NCI-H2171 treated with DMSO at 0.1 percent for 48 hours (cell line): ENCODE measurements at regions not wholly inside any gene's neighbourhood (a gene's known extent, or its start where the extent isn't known, plus 50 kb on each side); places are given as distances from the start of the nearest gene placed in this dataset.
"Not testable (repeated sequence)": the region's sequence is repeated elsewhere in the genome, so short reads cannot be mapped to it uniquely, and the experiment has no call there.

Source experiments
- DNase-seq: peaks from one replicate; lab custom pipeline; 2025; lab: John Stamatoyannopoulos, UW

DNA sequence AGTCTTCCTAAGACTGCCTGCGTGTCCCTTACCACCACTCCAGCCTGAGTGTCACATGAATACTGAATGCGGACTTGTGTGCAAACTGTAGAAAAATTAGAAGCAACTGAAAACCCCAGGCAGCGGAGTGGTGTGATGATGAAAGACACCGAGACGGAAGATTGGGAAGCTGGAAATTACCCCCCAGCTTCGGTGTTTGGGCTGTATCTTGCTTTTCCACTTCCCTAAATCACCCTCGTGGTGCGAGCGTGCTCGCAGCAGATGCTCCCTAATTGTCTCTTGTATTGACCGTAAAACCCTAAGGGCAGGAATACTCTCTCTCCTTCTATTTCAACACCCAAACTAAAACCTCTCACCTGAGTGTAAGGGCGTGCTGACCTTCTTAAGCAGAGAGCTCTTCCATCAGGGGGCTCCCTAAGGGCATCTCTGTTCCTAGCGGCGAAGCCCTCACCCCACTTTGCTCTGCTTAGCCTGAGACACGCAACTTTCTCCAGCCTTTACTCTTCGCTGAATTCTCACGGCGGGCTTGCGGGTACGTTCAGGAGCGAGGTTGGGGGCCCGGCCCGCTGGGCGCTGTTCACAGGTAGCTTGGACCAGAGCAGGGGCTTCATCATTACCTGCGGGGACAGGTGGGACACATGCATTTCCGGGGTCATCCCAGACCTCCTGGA lies 62.4 kb downstream of the CRYBB2 start:
- no peak for DNase-seq

DNA sequence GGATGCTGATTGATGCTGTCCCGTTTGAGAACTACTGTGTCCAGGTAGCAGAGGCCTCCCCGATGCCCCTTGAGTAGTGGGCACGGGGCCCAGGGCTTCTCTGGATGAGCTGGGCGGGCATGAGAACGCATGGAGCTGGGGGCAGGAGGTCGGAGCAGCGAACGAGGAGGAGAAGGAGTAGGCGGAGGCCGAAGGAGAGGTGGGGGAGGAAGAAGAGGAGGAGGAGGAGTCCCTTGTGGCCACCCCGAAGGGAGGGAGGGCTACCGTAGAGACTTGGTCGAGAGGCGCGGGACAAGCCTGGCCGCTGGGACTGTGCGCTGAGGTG lies 62.9 kb downstream of the CRYBB2 start:
- DNase-seq, result no peak

DNA sequence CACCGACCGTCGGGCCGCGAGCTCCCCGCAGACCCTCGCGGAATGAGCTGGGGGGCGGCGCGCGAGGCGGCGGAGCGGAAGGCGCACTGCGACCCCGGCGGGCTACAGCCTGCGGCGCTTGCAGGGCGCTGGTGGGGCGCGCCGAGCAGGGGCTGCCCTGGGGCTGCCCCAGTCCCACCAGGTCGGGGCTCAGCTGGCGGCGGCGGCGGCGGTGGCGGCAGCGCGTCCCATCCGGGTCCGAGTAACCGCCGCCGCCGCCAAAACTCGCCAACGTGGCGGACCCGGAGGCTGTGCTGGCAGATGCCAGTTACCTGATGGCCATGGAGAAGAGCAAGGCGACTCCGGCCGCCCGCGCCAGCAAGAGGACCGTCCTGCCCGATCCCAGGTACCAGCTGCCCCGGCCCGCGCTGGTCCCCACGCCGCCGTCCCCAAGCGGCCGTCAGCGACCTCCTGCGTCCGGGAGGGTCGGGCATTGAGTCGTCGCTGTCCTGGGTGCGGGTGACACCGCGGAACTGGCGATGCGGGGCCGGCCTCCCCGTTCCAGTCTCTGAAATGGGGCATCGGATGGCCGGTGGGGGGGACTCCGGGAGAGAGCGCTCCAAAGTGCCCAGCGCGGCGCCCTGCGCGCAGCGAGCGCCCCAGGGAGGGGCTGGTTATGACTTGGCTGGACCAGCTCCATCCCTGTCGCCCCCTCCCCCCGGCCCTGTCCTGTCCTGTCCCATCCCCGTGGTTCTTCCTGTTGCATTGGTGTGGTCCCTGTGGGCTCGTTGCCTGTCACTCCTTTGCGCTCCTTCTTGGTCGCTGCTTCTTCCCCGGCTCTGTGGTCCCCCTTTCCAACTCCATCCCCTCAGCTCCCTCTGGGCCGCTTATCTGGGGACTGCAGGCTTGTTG lies 63.5 kb downstream of the CRYBB2 start:
- peak; percentile 7 for DNase-seq

DNA sequence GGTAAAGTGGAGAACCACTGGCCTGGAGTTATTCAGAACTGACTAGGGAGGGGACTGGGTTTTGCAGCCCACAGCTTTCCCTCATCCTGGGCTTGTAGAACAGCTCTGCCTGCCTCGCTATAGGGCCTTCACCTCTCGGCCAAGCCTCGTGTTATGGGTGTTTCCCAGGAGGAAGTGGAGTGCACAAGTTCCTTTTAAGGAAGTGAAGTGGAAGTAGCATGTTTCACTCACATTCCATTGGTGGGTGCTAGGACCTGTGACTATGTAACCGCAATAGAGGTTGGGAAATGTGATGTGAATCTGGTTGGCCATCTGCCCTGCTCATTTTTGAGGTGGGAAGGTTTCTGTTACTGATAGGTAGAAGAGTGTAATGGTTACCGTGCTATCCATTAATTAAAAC lies 69.0 kb downstream of the CRYBB2 start:
- DNase-seq, result not testable (repeated sequence)

DNA sequence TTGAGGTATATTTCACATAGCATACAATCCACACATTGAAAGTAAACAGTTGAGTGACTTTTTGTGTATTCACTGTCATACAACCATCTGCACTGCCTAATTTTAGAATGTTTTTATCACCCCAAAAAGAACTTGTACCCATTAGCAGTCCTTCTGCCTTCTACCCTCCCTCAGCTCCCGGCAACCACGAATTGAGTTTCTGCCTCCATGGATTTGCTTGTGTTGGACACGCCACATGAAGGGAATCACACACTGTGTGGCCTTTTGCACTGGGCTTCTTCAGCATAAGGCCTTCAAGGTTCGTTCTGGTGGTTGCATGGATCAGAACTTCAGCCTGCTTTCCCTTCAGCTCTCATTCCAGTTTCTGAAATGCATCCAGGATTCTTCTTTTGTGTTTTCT lies 82.5 kb downstream of the CRYBB2 start:
- not testable (repeated sequence) for DNase-seq

DNA sequence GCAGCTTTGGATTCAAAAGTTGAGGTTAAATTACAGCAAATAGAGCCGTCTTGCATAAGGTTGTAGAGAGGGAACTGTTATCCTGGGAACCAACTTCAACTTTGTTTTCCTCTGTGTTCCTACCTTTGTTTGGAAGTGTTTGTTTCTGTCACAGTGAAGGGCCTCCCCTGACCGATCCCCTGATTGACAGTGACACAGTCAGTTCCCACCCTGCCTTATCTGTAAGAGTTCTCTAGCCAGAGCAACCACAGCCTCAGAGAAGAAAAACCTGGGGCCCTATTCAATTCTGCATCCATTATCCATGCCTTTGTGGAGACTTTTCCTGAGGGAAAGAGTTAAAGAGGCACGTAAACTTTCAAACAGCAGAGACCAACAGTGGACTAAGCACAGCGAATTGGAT lies 90.1 kb downstream of the CRYBB2 start:
- DNase-seq, result not testable (repeated sequence)

DNA sequence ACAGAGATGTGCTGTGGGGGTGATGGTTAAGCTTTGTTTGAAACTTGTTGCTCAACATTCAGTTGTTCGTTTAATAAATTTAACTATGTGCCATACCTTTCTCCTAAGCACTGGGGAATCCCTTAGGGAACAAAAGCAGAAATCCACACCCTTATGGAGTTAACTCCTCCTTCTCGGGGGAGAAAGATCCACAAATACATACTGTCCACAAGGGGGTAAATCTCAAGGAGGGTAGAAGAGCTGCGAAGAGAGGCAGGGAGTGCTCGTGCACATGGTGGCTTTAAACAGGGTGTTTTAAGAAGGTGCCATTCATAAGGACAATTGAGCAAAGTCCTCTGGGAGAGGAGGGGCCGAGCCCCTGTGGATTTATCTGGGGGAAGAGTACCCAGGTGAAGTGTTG lies 92.5 kb downstream of the CRYBB2 start:
- not testable (repeated sequence) for DNase-seq

DNA sequence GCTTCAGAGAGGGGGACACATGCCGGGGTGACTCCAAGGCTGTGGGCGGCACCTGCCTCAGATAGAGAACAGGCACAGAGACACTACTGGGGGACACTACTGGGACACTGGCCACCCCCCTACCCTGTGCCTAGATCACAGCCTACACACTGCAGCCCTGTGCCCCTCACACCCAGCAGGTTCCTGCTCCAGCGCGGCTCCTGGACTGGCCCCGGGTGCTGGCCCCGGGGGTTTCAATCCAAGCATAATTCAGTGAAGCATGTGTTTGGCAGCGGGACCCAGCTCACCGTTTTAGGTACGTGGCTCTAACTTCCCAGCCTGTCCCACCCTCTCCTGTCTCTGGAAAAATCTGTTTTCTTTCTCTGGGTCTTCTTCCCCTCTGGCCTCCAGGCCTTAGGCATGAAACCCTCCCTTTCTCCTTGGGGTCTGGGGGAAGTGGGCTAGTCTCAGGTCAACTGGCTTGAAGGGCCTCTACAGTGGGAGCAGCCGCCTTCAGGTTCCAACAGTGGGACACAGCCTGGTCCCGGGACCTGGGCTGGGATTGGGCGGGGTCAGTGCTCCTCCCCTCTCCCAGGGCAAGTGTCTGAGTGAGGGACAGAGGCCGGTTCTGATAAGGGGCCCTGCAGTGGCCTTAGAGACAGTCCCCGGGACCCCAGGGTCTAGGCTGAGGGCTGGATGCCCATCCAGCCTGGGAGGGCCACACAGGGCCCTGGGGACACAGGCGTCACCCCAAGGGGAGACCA lies 98.8 kb downstream of the CRYBB2 start:
- DNase-seq, result no peak

DNA sequence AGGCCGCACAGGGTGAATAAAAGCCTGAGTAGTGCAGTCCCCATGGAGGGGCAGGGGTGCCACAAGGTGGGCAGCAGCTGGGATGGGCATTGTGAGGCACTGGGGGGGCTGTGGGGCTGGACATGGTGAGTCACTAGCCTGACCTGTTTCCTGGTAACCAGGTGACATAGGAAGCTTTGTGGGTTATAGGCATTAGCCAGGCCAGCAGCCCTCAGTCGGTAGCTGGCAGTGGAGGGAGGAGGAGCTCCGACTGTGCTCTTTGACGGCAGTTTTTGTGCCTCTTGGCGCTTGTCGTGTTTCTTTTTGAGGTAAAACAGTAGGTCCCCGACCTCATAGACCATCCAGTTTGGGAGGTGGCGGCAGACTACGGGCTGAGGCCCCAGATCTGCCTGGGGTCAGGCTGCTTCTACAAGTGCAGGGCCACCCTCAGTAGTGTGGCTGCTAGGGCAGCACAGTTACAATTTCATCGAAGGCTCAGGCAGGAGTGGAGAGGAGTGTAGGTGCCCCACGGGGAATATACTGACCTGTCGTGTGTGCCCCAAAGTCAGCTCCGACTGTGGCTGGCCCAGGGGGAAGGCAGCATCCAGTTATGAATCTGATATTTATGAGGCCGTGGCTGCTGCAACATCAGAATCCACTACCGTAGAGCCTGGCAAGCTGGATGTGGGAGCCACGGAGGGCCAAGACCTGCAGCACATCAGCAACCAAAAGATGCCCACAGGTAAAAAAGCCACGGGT lies 107.7 kb downstream of the CRYBB2 start:
- no peak for DNase-seq

DNA sequence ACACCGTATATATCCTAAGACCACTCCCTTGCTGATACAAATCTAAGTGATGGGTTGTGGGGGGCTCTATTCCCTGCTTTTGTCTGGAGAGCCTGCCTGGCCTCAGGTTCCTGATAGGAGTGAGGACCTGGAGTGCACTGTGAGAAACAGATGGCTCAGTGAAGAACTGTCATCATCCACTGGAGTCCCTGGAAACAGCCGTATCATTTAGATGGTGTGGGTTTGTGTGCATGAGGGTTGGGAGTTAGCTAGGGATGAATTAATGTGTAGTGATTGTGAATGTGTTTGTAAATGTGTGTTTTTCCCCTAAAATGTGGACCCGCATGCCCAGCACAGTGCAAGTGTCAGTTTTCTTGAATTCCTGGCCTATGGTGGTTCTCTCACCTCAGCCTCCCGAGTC lies 111.6 kb downstream of the CRYBB2 start:
- DNase-seq, result peak; percentile 50

DNA sequence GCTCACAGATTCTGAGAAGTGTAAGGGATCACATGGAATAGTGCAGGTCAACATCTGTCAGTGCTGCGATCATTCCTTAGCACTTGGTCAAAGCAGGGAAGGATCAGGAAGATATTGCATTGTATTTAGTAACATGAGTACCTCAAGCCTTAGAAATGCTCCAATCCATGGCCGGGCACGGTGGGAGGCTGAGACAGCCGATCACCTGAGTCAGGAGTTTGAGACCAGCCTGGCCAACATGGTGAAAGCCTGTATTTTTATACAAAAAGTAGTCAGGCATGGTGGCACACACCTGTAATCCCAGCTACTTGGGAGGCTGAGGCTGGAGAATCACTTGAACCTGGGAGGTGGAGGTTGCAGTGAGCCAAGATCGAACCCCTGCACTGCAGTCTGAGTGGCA lies 112.5 kb downstream of the CRYBB2 start:
- DNase-seq, result not testable (repeated sequence)

DNA sequence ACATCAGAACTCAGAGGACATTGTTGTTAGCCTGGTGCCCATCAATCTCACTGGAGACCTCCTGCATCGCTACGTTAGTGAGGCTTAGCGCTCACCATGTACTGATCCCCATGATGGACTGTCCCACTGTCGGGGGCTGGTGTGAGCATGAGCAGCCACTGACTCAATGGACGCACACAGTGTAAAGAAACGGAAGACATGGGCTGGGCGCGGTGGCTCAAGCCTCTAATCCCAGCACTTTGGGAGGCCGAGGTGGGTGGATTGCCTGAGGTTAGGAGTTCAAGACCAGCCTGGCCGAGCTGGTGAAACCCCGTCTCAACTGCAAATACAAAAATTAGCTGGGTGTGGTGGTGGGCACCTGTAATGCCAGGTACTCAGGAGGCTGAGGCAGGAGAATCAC lies 112.9 kb downstream of the CRYBB2 start:
- no peak for DNase-seq

DNA sequence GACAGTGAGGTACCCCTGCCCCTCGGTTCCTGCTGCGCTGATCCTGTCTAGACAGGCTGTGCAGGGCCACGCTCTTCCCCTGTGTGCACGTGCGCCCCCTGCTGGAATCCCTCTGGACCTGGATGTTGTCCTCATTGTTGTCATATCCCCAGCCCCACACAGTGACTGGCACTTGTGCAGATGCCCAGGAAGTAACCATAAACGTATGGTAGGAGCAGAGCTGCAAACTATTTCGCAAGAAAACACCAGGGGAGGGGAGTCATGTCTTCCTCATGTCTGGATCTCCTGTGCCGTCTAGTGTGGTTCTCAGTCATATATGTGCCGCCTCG lies 114.7 kb downstream of the CRYBB2 start:
- no peak for DNase-seq

DNA sequence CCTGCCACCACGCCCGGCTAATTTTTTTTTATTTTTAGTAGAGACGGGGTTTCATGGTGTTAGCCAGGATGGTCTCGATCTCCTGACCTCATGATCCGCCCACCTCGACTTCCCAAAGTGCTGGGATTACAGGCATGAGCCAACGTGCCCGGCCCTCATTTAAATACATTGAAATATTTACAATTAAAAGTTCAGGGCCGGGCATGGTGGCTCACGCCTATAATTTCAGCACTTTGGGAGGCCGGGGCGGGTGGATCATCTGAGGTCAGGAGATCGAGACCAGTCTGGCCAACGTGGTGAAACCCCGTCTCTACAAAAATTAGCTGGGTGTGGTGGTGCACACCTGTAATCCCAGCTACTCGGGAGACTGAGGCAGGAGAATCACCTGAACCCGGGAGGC lies 115.2 kb downstream of the CRYBB2 start:
- not testable (repeated sequence) for DNase-seq

DNA sequence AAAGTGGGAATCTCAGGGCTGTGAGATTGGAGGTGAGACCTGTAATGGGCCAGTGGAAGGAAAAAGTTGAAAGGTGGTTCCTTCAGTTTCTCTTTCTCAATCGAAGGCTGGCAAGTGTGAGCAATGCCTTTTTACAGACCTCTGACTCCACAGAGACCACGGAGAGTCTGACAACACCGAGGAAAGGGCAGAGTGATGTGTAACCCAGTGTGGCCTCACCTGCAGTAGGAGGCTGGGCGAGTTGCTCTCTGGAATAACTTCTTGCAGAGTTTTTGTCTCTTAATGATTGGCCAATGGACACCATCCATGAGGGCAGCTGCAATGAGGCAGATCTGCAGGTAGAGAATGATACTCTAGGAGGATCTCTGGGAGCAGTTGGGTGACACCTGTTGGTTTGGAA lies 115.8 kb downstream of the CRYBB2 start:
- DNase-seq, result not testable (repeated sequence)

DNA sequence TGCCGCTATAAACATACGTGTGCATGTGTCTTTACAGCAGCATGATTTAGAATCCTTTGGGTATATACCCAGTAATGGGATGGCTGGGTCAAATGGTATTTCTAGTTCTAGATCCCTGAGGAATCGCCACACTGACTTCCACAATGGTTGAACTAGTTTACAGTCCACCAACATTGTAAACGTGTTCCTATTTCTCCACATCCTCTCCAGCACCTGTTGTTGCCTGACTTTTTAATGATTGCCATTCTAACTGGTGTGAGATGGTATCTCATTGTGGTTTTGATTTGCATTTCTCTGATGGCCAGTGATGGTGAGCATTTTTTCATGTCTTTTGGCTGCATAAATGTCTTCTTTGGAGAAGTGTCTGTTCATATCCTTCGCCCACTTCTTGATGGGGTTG lies 121.1 kb downstream of the CRYBB2 start:
- not testable (repeated sequence) for DNase-seq

DNA sequence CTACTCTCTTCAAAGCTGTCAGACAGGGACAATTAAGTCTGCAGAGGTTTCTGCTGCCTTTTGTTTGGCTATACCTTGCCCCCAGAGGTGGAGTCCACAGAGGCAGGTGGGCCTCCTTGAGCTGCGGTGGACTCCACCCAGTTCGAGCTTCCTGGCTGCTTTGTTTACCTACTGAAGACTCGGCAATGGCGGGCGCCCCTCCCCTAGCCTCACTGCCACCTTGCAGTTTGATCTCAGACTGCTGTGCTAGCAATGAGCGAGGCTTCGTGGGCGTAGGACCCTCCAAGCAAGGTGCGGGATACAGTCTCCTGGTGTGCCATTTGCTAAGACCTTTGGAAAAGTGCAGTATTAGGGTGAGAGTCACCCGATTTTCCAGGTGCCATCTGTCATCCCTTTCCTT lies 124.9 kb downstream of the CRYBB2 start:
- not testable (repeated sequence) for DNase-seq

DNA sequence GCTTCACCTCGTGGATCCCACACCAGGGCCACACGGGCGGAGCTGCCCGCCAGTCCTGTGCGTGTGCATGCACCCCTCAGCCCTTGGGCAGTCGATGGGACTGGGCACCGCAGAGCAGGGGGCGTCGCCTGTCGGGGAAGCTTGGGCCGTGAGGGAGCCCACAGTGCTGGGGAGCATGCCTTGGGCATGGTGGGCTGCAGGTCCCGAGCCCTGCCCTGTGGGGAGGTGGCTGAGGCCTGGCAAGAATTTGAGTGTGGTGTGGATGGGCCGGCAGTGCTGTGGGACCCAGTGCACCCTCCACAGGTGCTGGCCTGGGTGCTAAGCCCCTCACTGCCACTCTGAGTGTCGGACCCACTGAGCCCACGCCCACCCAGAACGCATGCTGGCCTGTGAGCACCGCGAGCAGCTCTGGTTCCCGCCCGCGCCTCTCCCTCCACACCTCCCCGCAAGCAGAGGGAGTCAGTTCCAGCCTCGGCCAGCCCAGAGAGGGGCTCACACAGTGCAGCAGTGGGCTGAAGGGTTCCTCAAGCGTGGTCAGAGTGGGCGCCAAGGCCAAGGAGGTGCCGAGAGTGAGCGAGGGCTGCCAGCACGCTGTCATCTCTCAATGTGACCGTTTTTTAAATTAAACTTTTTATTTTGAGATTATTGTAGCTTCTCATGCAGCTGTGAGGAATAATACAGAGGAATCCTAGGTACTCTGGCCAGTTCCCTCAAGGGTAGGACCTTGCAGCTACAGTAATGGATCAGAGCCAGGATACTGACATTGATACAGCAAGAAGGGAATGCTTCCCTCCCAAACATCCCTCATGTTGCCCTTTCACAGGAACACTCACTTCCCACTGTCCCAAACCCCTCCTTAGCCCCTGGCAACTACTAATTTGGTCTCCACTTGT lies 127.7 kb downstream of the CRYBB2 start:
- DNase-seq, result no peak

DNA sequence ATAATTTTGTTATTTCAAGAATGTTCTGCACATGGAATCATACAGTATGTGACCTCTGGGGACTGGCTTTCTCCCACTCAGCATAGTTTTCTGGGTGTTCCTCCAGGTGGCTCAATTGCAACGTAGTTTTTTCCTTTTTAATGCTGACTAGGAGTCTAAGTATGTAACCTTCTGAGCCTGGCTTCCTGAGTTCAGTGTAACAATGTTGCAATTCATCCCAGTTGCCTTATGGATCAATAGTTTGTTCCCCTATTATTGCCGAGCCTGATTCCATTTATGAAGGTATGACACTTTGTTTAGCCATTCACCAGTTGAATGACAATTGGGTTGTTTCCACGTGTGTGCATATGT lies 128.3 kb downstream of the CRYBB2 start:
- no peak for DNase-seq

DNA sequence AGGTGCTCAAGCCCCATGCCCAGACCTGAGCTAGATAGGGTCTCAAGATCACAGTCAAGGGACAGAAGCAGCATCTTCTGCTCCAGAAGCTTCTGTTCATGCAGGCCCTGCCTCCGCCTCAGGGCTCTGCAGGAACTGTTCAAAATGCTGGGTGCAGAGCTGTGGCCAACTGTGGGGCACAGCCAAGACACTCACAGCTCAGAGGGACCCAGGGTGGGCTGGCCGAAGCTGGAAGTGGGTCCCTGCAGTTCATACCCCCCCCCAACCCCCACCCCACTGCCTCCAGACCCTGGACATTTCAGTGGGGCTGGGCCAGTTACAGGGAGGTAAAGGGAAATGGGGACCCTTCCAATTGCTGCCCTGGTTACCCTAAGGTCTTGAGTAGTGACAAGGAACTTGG lies 129.0 kb downstream of the CRYBB2 start:
- no peak for DNase-seq

DNA sequence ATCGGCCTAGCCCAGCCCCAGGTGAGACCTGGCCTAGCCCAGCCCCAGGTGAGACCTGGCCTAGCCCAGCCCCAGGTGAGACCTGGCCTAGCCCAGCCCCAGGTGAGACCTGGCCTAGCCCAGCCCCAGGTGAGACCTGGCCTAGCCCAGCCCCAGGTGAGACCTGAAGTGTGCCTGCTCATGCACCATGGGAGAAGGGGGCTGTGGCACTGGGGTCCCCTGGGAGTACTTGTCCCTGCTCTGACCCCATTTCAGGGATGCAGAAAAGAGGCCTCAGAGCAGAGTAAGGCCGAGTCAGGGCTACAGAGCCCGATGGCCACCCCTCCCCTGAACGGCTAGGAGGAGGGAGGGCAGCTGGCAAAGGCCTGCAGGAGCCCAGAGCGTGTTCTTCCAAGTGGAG lies 129.6 kb downstream of the CRYBB2 start:
- not testable (repeated sequence) for DNase-seq
